ENCODE measurements at regions not wholly inside any gene's neighbourhood (a gene's known extent, or its start where the extent isn't known, plus 50 kb on each side); places are given as distances from the start of the nearest gene placed in this dataset.

DNA sequence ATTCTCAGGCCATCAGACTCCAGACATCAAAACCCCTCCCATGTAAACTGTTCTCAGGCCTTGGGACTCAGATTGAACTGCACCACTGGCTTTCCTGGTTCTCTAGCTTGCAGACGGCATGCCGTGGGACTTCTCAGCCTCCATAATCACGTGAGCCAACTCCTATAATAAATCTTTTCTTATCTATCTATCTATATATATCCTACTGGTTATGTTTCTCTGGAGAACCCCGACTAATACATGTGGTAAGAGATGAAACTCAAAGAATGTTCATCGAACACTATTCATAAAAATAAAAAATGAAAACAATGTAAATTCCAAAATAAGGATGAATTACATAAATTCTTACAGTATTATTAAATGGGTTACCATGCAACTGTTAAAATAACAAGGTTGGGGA is 84.5 kb upstream of the NTRK3 start:
- TF ChIP-seq, protein P1, sequence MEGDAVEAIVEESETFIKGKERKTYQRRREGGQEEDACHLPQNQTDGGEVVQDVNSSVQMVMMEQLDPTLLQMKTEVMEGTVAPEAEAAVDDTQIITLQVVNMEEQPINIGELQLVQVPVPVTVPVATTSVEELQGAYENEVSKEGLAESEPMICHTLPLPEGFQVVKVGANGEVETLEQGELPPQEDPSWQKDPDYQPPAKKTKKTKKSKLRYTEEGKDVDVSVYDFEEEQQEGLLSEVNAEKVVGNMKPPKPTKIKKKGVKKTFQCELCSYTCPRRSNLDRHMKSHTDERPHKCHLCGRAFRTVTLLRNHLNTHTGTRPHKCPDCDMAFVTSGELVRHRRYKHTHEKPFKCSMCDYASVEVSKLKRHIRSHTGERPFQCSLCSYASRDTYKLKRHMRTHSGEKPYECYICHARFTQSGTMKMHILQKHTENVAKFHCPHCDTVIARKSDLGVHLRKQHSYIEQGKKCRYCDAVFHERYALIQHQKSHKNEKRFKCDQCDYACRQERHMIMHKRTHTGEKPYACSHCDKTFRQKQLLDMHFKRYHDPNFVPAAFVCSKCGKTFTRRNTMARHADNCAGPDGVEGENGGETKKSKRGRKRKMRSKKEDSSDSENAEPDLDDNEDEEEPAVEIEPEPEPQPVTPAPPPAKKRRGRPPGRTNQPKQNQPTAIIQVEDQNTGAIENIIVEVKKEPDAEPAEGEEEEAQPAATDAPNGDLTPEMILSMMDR (IDR thresholded peaks at IDR 0.05; ENCODE audit: insufficient read depth, low read length) = no peak
- no peak for TF ChIP-seq POLR2AphosphoS5 (IDR thresholded peaks at IDR 0.05; ENCODE audit: low read depth)
- TF ChIP-seq, protein P2, sequence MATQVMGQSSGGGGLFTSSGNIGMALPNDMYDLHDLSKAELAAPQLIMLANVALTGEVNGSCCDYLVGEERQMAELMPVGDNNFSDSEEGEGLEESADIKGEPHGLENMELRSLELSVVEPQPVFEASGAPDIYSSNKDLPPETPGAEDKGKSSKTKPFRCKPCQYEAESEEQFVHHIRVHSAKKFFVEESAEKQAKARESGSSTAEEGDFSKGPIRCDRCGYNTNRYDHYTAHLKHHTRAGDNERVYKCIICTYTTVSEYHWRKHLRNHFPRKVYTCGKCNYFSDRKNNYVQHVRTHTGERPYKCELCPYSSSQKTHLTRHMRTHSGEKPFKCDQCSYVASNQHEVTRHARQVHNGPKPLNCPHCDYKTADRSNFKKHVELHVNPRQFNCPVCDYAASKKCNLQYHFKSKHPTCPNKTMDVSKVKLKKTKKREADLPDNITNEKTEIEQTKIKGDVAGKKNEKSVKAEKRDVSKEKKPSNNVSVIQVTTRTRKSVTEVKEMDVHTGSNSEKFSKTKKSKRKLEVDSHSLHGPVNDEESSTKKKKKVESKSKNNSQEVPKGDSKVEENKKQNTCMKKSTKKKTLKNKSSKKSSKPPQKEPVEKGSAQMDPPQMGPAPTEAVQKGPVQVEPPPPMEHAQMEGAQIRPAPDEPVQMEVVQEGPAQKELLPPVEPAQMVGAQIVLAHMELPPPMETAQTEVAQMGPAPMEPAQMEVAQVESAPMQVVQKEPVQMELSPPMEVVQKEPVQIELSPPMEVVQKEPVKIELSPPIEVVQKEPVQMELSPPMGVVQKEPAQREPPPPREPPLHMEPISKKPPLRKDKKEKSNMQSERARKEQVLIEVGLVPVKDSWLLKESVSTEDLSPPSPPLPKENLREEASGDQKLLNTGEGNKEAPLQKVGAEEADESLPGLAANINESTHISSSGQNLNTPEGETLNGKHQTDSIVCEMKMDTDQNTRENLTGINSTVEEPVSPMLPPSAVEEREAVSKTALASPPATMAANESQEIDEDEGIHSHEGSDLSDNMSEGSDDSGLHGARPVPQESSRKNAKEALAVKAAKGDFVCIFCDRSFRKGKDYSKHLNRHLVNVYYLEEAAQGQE (IDR thresholded peaks at IDR 0.05; ENCODE audit: insufficient replicate concordance, low read depth) = no peak
- no peak for TF ChIP-seq GABPA (IDR thresholded peaks at IDR 0.05; ENCODE audit: low read depth)

Data from HL-60 (cell line).